WTC11 (cell line): ENCODE measurements at regions not wholly inside any gene's neighbourhood (a gene's known extent, or its start where the extent isn't known, plus 50 kb on each side); places are given as distances from the start of the nearest gene placed in this dataset.

Experiments
- ATAC-seq: fragments of 200-7000 bp; cut with Tn5 transposase; 2 replicates; pipeline ENCODE4 v1.10.0; 2021; ENCODE audit warnings: mild to moderate bottlenecking, moderate library complexity
- CTCF ChIA-PET: fragments of 300-600 bp; sonication (Branson Sonifier 250); formaldehyde crosslinking; loops from one replicate; lab custom pipeline; 2021; ENCODE audit warnings: antibody characterized with exemption; lab: Charles Lee
- POLR2A ChIA-PET: fragments of 350-600 bp; sonication (Branson Sonifier 250); formaldehyde crosslinking; loops from one replicate; lab custom pipeline; 2021; ENCODE audit warnings: antibody characterized with exemption; lab: Charles Lee
- DNase-seq: peaks from one replicate; pipeline ENCODE4 v3.0.0; 2021; ENCODE audit warnings: low spot score
- H3K27ac Mint-ChIP-seq: 2 replicates; pipeline ENCODE4 v1.8.0; 2021; ENCODE audit warnings: mixed read lengths
- H3K27me3 Mint-ChIP-seq: 2 replicates; pipeline ENCODE4 v1.8.0; 2021; ENCODE audit warnings: low read depth, mild to moderate bottlenecking, moderate library complexity, mixed read lengths
- H3K36me3 Mint-ChIP-seq: 2 replicates; pipeline ENCODE4 v1.8.0; 2021; ENCODE audit warnings: mixed read lengths
- H3K4me1 Mint-ChIP-seq: 2 replicates; pipeline ENCODE4 v1.8.0; 2022; ENCODE audit warnings: mixed read lengths
- H3K4me3 Mint-ChIP-seq: 2 replicates; pipeline ENCODE4 v1.8.0; 2021; ENCODE audit warnings: mild to moderate bottlenecking, moderate library complexity, mixed read lengths
- H3K9me3 Mint-ChIP-seq: 2 replicates; pipeline ENCODE4 v1.8.0; 2021; ENCODE audit warnings: mixed read lengths
- CREM ChIP-seq: sonication (generic); formaldehyde crosslinking; IDR thresholded peaks from 2 replicates; pipeline ENCODE4 v1.8.1; 2022; ENCODE audit warnings: mild to moderate bottlenecking, missing genetic modification reagents, moderate library complexity
- ELF4 ChIP-seq: sonication (generic); formaldehyde crosslinking; IDR thresholded peaks from 2 replicates; pipeline ENCODE4 v1.8.1; 2022; ENCODE audit warnings: low read depth, mild to moderate bottlenecking, moderate library complexity, missing genetic modification reagents
- EMX1 ChIP-seq: fragments of 250-450 bp; sonication (Bioruptor Pico); IDR thresholded peaks from 2 replicates; pipeline ENCODE4 v1.8.0; 2021; ENCODE audit warnings: mild to moderate bottlenecking
- GTF2I ChIP-seq: fragments of 250-450 bp; sonication (Bioruptor Pico); conservative IDR thresholded peaks from 2 replicates; pipeline ENCODE4 v1.4.0; 2021; ENCODE audit warnings: mild to moderate bottlenecking
- KAT7 ChIP-seq: sonication (generic); formaldehyde crosslinking; IDR thresholded peaks from 2 replicates; pipeline ENCODE4 v1.8.1; 2023; ENCODE audit warnings: missing genetic modification reagents, mild to moderate bottlenecking, borderline replicate concordance
- NFATC4 ChIP-seq: fragments of 250-450 bp; sonication (Bioruptor Pico); IDR thresholded peaks from 2 replicates; pipeline ENCODE4 v1.9.0; 2021; ENCODE audit warnings: mild to moderate bottlenecking
- SMAD3 ChIP-seq: sonication (generic); formaldehyde crosslinking; IDR thresholded peaks from 2 replicates; pipeline ENCODE4 v1.8.0; 2022; ENCODE audit warnings: missing genetic modification reagents, mild to moderate bottlenecking, borderline replicate concordance
- SMAD4 ChIP-seq: sonication (generic); formaldehyde crosslinking; IDR thresholded peaks from 2 replicates; pipeline ENCODE4 v1.8.0; 2022; ENCODE audit warnings: mild to moderate bottlenecking, missing genetic modification reagents
- TCF7 ChIP-seq: sonication (generic); formaldehyde crosslinking; IDR thresholded peaks from 2 replicates; pipeline ENCODE4 v1.8.0; 2022; ENCODE audit warnings: mild to moderate bottlenecking, low read depth, missing genetic modification reagents, moderate library complexity
- TP53 ChIP-seq: sonication (generic); formaldehyde crosslinking; IDR thresholded peaks from 2 replicates; pipeline ENCODE4 v1.8.1; 2023; ENCODE audit warnings: mild to moderate bottlenecking, missing genetic modification reagents
- ZNF121 ChIP-seq: sonication (generic); formaldehyde crosslinking; IDR thresholded peaks from 2 replicates; pipeline ENCODE4 v1.8.0; 2023; ENCODE audit warnings: missing genetic modification reagents
- ZNF138 ChIP-seq: sonication (generic); formaldehyde crosslinking; conservative IDR thresholded peaks from 2 replicates; pipeline ENCODE4 v1.8.1; 2022; ENCODE audit warnings: mild to moderate bottlenecking, moderate library complexity, missing genetic modification reagents
- ZNF396 ChIP-seq: fragments of 250-450 bp; sonication (Bioruptor Pico); IDR thresholded peaks from 2 replicates; pipeline ENCODE4 v1.8.0; 2021; ENCODE audit warnings: mild to moderate bottlenecking, moderate library complexity, borderline replicate concordance
- TF ChIP-seq, protein P1 (sequence below): sonication (generic); formaldehyde crosslinking; IDR thresholded peaks from 2 replicates; pipeline ENCODE4 v1.8.0; 2022; ENCODE audit warnings: missing genetic modification reagents
- TF ChIP-seq, protein P2 (sequence below): sonication (generic); formaldehyde crosslinking; conservative IDR thresholded peaks from 2 replicates; pipeline ENCODE4 v1.8.1; 2023; ENCODE audit warnings: mild to moderate bottlenecking, low read depth, missing genetic modification reagents, moderate library complexity
- TF ChIP-seq, protein P3 (sequence below): sonication (generic); formaldehyde crosslinking; IDR thresholded peaks from 2 replicates; pipeline ENCODE4 v1.8.1; 2023; ENCODE audit warnings: mild to moderate bottlenecking, moderate library complexity, missing genetic modification reagents
- TF ChIP-seq, protein P4 (sequence below): sonication (generic); formaldehyde crosslinking; IDR thresholded peaks from 2 replicates; pipeline ENCODE4 v1.8.0; 2022; ENCODE audit warnings: mild to moderate bottlenecking, missing genetic modification reagents
- TF ChIP-seq, protein P5 (sequence below): sonication (generic); formaldehyde crosslinking; IDR thresholded peaks from 2 replicates; pipeline ENCODE4 v1.8.0; 2022; ENCODE audit warnings: mild to moderate bottlenecking, missing genetic modification reagents

DNA sequence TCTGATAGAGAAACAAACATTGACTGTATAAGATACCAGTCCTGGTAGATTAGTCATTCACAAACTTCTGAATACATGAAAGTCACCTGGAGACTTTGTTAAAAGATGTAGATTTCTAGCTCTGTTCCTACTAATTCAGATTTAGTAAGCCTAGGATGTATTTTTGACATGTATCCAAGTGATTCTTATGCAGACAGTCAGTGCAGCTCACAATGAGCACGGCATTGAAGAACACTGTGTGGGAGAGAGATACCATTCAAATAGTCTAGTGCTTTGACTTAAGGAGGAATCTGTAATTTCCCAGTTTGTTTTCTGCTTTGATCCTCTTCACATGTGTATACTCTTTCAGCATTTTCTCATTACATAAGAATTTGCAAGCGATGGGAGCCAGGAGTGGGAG is 68.7 kb upstream of the STXBP6 start:
- H3K4me1 Mint-ChIP-seq, result peaks cover 3% of the 10 kb centered on the region; the same call in 1 of the 2 replicates
- DNase-seq (no peak), ATAC-seq (no peak)
- H3K27ac Mint-ChIP-seq, result no peak overlapping the region
- H3K9me3 Mint-ChIP-seq, result peaks cover 11% of the 10 kb centered on the region
- no peak overlapping the region for H3K4me3 Mint-ChIP-seq
- ChIA-PET POLR2A (no interaction called here), CTCF (no interaction called here)
- no peaks in the 10 kb centered on the region; the same call in 1 of the 2 replicates for H3K27me3 Mint-ChIP-seq
- TF ChIP-seq, protein P1, sequence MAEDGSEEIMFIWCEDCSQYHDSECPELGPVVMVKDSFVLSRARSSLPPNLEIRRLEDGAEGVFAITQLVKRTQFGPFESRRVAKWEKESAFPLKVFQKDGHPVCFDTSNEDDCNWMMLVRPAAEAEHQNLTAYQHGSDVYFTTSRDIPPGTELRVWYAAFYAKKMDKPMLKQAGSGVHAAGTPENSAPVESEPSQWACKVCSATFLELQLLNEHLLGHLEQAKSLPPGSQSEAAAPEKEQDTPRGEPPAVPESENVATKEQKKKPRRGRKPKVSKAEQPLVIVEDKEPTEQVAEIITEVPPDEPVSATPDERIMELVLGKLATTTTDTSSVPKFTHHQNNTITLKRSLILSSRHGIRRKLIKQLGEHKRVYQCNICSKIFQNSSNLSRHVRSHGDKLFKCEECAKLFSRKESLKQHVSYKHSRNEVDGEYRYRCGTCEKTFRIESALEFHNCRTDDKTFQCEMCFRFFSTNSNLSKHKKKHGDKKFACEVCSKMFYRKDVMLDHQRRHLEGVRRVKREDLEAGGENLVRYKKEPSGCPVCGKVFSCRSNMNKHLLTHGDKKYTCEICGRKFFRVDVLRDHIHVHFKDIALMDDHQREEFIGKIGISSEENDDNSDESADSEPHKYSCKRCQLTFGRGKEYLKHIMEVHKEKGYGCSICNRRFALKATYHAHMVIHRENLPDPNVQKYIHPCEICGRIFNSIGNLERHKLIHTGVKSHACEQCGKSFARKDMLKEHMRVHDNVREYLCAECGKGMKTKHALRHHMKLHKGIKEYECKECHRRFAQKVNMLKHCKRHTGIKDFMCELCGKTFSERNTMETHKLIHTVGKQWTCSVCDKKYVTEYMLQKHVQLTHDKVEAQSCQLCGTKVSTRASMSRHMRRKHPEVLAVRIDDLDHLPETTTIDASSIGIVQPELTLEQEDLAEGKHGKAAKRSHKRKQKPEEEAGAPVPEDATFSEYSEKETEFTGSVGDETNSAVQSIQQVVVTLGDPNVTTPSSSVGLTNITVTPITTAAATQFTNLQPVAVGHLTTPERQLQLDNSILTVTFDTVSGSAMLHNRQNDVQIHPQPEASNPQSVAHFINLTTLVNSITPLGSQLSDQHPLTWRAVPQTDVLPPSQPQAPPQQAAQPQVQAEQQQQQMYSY (CRISPR knock-in tag), result no peak
- TF ChIP-seq, protein P2, sequence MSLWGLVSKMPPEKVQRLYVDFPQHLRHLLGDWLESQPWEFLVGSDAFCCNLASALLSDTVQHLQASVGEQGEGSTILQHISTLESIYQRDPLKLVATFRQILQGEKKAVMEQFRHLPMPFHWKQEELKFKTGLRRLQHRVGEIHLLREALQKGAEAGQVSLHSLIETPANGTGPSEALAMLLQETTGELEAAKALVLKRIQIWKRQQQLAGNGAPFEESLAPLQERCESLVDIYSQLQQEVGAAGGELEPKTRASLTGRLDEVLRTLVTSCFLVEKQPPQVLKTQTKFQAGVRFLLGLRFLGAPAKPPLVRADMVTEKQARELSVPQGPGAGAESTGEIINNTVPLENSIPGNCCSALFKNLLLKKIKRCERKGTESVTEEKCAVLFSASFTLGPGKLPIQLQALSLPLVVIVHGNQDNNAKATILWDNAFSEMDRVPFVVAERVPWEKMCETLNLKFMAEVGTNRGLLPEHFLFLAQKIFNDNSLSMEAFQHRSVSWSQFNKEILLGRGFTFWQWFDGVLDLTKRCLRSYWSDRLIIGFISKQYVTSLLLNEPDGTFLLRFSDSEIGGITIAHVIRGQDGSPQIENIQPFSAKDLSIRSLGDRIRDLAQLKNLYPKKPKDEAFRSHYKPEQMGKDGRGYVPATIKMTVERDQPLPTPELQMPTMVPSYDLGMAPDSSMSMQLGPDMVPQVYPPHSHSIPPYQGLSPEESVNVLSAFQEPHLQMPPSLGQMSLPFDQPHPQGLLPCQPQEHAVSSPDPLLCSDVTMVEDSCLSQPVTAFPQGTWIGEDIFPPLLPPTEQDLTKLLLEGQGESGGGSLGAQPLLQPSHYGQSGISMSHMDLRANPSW (CRISPR knock-in tag), result no peak
- TF ChIP-seq NFATC4 (CRISPR knock-in tag) (no peak), ZNF396 (CRISPR knock-in tag) (no peak), GTF2I (CRISPR knock-in tag) (no peak), ZNF121 (CRISPR knock-in tag) (no peak), ELF4 (CRISPR knock-in tag) (no peak), EMX1 (CRISPR knock-in tag) (no peak), ZNF138 (no peak), TP53 (CRISPR knock-in tag) (no peak), KAT7 (CRISPR knock-in tag) (no peak), SMAD4 (no peak), SMAD3 (no peak), CREM (no peak), TCF7 (CRISPR knock-in tag) (no peak)
- TF ChIP-seq, protein P3, sequence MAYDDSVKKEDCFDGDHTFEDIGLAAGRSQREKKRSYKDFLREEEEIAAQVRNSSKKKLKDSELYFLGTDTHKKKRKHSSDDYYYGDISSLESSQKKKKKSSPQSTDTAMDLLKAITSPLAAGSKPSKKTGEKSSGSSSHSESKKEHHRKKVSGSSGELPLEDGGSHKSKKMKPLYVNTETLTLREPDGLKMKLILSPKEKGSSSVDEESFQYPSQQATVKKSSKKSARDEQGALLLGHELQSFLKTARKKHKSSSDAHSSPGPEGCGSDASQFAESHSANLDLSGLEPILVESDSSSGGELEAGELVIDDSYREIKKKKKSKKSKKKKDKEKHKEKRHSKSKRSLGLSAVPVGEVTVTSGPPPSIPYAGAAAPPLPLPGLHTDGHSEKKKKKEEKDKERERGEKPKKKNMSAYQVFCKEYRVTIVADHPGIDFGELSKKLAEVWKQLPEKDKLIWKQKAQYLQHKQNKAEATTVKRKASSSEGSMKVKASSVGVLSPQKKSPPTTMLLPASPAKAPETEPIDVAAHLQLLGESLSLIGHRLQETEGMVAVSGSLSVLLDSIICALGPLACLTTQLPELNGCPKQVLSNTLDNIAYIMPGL (CRISPR knock-in tag), result no peak
- TF ChIP-seq, protein P4, sequence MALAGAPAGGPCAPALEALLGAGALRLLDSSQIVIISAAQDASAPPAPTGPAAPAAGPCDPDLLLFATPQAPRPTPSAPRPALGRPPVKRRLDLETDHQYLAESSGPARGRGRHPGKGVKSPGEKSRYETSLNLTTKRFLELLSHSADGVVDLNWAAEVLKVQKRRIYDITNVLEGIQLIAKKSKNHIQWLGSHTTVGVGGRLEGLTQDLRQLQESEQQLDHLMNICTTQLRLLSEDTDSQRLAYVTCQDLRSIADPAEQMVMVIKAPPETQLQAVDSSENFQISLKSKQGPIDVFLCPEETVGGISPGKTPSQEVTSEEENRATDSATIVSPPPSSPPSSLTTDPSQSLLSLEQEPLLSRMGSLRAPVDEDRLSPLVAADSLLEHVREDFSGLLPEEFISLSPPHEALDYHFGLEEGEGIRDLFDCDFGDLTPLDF (CRISPR knock-in tag), result no peak
- no peaks in the 10 kb centered on the region for H3K36me3 Mint-ChIP-seq

DNA sequence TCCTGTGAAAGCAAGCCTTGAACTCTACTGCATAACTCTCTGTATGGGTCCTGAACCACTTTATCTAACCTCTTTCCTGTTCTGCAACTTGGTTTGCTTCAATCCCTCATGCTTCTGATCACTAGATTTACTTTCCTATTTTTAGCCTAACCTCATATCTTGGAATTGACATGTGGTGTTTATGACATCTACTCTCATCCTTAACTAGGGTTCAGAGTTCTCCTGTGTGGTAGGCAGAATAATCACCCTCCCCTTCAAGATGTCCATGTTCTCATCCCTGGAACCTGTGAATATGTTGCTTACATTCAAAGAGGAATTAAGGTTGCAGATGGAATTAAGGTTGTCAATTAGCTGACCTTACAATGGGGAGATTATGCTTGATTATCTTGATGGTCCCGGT is 67.4 kb upstream of the STXBP6 start:
- H3K27ac Mint-ChIP-seq, result no peak overlapping the region
- CTCF ChIA-PET, result no interaction called here
- ATAC-seq, result no peak

More for the DNA sequence above, 67.4 kb upstream of the STXBP6 start:
- peaks cover 3% of the 10 kb centered on the region; the same call in 1 of the 2 replicates for H3K4me1 Mint-ChIP-seq
- H3K27me3 Mint-ChIP-seq, result no peaks in the 10 kb centered on the region; the same call in 1 of the 2 replicates
- TF ChIP-seq, protein P5, sequence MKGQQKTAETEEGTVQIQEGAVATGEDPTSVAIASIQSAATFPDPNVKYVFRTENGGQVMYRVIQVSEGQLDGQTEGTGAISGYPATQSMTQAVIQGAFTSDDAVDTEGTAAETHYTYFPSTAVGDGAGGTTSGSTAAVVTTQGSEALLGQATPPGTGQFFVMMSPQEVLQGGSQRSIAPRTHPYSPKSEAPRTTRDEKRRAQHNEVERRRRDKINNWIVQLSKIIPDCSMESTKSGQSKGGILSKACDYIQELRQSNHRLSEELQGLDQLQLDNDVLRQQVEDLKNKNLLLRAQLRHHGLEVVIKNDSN (CRISPR knock-in tag), result no peak
- no peak overlapping the region for H3K4me3 Mint-ChIP-seq
- DNase-seq, result no peak
- POLR2A ChIA-PET, result no interaction called here
- H3K9me3 Mint-ChIP-seq, result peaks cover 11% of the 10 kb centered on the region
- no peaks in the 10 kb centered on the region for H3K36me3 Mint-ChIP-seq
